GM21447 (cell line): ENCODE measurements at regions not wholly inside any gene's neighbourhood (a gene's known extent, or its start where the extent isn't known, plus 50 kb on each side); places are given as distances from the start of the nearest gene placed in this dataset.

Source experiments
- ATAC-seq: cut with Tn5 transposase; IDR thresholded peaks from one replicate; pipeline ENCODE4 v1.9.1; 2021; ENCODE audit not compliant: unreplicated experiment

DNA sequence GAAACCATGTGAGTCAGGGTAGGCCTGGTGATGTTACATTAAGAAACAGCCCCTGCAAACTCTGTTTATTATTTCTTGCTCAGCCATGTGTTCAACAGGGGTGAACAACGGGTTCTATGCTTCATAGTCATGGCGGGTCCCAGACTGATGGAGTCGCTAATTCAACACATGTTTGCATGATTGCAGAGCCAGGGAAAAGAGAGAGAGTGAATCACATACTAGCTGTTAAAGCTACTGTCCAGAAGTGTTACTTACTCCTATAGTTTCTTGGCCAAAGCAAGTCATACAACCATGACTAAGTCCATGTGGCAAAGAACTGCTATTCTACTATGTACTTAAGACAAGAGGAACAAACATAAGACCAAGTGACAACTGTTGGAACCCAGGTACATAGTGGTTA is 241.2 kb upstream of the SKOR2 start:
- ATAC-seq, result no peak

DNA sequence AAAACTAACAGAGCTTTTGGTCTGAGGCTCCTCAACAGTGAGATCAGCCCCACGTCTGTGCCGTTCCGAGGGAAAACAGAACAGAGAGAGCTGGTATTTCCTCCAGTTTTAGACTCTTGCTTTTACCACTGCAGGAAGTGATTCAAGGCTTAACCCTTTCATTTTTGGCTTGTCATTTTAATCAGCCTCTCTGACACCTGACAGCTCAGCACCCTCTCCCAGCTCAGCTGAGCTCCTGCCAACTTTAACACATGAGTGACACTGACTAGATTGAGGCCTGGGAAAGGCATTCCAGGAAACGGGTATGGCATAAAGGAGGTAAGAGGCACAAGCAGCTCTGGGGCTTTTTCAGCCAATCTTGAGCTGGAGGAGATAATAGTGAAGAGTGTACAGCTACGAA is 239.4 kb upstream of the SKOR2 start:
- no peak for ATAC-seq

DNA sequence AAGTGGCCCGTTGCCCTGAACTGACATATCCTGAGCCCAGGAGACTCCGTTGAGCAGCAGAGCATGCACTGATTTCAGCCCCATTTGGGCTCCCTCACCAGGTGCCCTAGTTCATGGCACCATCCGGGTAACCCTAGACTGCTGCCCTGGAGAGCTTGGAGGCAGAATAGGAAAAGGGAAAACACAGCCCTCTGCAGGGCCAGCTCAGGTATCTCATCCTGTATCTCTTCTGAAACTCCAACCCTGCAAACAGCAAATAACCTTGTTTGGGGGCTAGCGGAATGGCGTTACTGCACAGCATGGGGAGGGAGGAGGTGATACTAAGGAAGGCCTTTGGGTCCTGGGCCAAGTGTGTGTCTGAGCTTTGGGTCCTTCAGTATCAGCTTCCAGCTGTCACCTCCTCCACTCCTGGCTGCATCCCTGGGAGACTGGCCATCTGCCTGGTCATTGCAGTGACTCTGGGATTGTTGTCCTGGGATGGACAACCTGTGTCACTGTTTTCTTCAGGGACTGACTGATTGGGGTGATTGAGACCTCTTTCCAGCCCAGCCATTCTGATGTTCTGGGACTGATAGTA is 233.8 kb upstream of the SKOR2 start:
- no peak for ATAC-seq

DNA sequence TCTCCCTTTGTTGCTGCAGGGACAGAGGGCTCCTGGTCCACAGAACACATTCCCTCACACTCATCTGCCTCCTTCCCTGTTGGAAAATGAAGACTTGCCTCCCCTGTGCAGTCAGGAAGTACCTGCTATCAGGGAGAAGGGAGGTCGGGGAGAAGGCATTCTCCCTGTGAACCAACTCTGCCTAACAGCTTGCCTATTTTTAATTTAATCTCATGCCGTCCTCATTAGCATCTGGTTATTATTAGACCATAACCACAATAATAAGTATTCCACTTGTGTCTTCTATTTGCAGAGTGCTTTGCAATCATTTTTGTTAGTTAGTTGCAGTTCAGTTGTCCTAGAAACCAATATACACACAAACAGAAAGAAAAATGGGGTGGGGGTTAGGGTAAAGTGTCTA is 232.6 kb upstream of the SKOR2 start:
- no peak for ATAC-seq

DNA sequence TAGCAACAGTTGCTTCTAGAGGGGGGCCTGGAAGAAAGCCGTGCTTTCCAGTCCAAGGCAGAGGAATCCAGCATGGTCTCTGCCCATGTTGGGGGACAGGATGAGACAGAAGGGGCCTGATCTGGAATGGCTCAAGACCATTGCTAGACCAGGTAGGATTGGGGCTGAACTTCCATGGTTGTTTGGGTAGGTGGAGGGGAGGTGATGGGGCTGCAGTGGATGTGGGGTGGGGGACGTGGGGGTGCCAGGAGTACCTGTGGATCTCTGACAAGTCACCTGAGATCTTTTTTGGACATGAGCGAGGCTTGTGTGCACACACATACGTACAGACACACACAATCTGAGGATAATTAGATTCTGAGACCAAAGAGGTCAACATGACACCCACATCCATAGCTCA is 228.7 kb upstream of the SKOR2 start:
- no peak for ATAC-seq

DNA sequence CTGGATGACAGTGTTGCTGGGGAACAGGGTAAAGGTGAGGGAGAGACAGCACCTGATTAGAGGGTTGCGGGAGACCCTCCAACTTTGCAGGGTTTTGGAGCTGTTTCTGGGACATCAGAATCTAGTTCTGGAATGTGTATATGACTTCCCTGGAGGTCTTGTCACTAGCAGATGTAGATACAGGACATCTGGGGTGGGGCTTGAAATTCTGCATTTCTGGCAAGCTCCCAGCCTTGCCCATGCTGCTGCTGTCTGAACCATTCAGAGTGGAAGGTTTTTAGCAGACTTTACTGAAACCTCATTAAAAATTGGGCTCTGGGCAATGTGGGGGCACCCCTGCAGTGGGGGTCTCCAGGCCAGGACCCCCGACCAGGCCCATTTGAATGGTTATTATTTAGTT is 220.3 kb upstream of the SKOR2 start:
- ATAC-seq, result no peak

DNA sequence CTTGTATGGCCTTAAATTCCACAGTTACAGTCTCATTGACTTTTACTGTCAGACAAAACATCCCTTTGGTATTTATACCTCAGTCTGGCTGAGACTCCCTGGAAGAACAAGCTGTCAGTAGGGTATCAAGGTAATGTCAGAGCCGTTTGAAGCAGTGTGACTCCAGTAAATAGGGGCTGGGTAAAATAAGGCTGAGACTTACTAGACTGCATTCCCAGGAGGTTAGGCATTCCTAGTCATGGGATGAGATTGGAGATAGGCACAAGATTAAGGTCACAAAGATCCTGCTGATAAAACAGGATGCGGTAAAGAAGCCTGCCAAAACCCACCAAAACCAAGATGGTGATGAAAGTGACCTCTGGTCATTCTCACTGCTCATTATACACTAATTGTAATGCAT is 219.5 kb upstream of the SKOR2 start:
- ATAC-seq, result no peak

DNA sequence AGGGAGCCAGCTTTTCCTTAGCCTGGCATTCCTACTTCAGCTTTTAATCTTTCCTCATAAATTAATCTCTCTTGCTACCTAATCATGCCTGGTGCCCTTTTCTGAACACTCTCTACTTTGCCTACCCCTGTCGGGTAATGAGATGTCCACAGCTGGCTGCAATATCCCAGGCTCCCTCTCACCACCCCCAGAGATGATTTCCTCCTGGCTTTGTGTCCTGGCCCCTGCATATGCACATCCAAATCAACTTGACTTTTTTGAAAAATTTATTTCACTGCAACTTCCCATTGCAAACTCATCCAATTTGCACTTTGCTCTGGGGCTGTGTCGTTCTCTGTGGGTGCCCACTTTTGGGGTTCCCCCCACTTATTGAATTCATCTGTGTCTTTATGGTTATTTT is 218.1 kb upstream of the SKOR2 start:
- ATAC-seq, result no peak

DNA sequence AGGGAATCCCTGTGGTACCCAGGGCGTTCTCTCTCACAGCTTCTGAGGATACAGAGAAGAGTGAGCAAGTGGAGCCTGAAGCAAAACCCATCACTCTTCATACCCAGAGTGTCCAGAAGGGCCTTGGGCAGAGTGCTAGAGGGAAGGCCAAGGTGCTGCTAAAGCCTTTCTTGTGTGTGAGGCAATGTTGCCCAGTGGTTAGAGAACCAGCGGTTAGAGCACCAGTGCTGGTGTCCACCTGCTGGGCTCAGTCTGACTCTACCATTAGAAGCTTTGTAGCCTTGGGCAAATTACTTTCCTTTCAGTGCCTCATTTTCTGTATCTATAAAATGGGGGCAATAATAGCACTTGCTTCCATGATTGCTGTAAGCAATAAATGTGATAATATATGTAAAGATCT is 210.5 kb upstream of the SKOR2 start:
- no peak for ATAC-seq

DNA sequence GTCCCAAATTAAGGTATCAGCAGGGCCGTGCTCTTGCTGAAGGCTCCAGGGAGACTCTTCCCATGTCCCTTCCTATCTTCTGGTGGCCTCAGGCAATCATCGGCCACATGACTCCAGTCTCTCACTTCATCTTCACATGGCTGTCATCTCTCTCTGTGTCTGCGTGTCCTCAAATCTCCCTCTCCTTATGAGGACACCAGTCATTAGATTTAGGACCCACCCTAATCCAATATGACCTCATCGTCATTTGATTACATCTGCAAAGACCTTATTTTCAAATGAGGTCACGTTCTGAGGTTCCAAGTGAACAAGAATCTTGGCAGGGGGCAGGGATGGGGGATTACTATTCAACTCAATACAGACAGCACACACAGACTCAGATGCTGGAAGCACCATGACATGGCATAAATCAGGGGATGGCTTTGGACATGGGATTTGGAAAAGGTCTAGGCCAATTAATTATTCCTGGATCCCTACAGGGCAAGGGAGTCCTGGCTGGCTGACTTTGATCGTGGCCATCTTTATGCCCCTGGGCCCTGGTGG is 210.0 kb upstream of the SKOR2 start:
- no peak for ATAC-seq

DNA sequence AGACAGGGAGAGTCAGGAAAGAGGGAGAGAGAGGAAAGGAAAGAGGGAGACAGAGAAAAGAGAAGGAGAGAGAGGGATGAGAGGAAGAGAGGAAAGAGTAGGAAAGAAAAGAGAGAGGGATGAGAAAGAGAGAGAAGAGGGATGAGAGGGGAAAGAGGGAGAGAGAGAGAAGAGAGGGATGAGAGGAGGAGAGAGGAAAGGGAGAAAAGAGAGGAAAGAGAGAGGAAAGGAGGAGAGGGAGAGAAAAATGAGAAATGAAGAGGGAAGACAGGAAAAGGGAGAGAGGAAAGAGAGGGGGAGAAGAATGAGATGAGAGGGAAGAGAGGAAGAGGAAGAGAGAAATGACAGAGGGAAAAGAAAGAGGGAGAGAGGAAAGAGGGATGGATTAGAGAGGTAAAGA is 207.0 kb upstream of the SKOR2 start:
- no peak for ATAC-seq

DNA sequence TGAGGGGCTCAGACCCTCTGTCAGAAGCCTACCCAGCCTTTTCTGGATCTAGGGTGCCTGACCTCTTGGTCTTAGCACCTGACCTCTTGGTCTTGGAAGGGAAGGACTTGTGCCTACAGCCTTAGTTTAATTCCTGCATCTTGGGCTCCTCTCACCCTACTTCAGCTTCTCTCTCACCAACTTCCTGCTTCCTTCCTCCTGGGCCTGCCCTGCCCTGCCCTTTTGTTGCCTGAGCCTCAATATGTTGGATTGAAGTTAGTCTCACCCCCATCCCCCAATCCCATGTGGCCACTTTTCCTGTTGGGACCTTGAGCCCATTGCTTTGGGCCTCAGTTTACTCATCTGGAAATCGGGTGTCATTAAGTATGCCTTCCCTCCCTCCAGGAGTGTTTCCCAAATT is 206.2 kb upstream of the SKOR2 start:
- ATAC-seq, result no peak

DNA sequence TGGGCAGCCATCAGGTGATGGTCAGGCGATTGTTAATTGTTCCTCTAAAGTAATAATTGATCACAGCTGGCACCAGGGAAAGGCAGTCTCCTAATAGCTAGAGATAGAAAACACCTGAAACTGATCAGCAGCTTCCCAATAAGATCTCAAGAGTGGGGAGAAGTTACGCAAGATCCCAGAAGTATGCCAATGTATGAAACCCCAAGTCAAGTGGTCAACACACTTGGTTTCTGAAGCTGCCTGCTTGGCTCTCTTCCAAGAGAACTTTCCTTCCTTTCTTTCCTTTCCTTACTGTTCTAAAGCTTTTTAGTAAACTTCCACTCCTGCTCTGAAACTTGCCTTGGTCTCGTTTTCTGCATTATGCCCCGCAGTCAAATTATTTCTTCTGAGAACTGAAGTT is 201.6 kb upstream of the SKOR2 start:
- no peak for ATAC-seq

DNA sequence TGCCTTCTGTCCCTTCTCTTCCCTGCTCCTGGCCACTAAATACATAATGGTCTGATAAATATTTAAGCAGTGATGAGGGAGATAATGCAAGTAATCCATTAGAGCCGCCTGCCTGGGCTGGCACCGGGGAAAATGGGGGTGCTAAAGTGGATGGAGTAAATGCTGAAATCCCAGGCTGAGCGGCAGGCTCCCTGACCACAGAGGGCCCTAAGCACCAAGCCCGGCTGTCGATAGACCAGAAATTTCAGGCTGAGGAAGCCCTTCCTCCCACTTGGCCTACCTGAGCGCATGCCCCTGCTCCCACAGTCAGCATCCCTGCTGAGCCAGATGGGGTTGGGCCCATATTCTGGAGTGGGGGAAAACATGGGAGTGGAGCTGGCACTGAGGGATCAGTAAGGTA is 197.5 kb upstream of the SKOR2 start:
- ATAC-seq, result no peak

DNA sequence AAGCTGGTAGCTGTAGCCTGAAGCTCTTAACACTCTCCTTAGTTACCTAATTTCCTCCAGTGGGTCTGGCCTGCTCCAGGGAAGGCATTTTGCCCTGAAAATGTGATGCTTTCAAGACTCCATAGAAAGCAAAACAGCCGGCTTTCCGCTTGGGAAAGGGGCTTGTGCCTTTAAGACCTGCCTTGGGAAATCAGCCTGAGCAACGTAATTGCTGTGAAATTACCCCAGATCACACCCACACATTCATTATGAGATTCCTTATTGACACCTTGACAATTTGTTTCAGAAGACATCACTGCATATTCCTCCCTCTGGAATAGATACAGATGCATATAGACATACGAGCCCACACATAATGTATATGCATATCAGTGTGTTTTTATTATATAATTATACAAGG is 190.5 kb upstream of the SKOR2 start:
- ATAC-seq, result no peak

DNA sequence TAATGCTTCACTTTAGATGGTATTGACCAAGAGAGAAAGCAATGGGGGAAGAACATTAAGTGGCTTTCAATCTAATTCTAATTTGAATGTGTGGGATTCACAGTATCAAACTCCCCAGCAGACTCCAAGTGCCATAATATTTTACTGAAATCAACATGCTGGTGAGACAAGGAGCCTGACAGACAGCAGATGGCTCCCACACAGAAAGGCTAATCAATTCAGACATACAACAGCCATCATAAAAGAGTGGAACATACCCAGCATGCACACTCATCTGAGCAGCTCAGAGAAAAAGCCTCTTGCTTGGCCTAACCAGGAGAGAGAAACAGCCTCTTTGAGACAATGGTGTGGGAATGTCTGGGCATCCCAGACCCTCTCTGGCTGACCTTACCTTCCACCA is 186.5 kb upstream of the SKOR2 start:
- ATAC-seq, result no peak

DNA sequence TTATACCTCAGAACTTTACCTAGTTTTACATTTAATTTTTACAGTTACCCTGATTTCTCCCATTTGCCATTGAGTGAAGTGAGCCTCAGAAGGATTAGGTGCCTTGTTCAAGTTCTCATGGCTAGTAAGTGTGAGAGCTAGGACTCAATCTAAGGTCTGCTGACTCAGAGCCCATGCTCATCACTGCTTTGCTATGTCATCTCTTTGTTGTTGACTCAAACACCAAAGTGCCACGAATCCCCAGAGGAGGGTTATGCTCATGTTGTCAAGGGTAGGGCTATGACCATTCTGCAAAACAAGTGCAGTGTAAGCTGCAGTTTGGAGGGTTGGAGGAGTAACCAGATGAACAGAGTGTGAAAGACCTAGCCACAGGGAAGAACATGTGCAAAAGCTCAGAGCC is 185.4 kb upstream of the SKOR2 start:
- ATAC-seq, result no peak

DNA sequence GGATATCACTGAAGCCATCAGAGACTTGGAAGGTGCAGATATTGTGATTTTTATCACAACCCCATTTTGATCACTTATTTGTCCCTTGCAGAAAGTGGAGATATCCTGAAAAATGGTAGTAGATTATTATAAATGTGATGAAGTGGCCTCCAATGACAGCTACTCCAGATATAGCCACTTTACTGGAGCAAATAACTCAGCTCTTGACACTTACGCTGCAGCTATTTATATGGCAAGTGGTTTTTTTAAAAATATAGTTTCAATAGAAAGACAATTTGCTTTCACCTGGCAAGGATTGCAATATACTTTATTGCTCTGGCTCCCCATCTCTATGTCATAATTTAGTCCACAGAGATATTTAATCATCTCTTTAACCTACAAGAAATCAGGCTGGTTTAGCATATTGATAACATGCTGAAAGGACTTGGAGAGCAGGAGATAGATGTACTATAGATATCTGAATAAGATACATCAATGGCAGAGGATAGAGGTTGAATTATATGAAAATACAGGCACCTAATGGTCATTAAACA is 182.8 kb upstream of the SKOR2 start:
- no peak for ATAC-seq

DNA sequence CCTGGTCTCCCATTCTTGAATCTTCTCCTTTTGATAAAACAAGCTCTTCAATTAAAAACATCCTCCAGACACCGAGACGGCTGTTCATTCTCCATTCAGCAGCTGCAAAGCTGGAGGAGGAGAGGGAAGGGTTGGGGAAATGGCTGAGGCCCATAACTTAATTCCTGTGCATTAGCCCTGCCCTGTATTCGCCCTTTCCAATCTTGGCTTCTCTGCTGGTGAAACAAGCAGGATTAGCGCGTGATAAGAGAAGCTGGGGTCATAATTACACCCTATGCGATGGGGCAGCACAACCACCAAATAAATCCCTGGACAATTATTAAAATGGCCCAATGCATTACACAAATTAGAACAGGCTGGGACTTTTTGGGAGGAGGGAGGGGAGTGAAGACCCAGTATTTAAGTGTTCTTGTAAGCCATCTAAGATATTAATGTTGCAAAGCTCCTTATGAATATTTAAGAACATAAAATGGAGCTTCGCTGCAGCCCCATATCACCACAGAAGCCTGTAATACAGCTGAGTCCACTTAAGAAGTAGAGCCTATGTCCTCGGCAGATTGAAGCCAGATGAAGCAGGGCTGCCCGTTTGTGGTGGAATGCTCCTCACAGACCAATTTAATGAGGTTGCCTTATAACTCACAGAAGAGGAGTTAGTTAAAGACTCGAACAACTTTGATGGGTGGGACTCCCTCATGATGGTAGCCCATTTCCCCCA is 176.6 kb upstream of the SKOR2 start:
- no peak for ATAC-seq

DNA sequence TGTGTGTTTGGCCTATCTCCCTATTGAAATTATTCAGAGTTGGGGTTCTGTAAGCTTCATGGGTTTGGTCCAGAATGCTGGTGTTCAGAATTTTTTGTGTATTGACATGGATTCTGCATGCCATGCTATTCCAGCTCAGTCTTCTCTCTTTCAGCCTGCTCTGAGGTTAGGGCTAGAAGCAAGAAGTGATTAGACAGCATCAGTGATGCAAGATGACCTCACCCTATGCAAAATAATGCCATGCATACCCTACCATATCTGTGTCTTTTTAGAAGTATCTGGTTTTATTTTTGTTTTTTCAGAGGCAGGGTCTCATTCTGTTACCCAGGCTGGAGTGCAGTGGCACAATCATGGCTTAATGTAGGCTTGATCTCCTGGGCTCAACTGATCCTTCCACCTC is 175.6 kb upstream of the SKOR2 start:
- no peak for ATAC-seq

DNA sequence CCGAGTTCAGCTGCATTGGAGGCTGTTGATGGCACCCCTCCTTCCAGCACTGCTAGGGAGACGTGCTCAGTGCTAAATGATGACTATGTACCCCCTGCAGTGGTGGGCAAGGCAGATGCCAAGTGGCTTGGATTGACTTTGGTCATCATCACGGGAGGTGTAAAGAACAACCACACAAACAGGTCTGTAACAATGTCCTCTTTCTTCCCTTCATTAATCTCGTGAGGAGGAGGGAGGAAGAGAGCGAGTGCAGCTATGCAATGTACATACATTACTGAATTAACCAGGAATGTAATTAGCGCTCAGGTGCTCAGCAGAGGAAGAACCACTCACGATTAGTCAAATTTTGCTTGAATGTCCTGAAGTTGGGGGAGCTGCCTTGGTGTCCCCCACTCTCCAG is 173.9 kb upstream of the SKOR2 start:
- ATAC-seq, result no peak

DNA sequence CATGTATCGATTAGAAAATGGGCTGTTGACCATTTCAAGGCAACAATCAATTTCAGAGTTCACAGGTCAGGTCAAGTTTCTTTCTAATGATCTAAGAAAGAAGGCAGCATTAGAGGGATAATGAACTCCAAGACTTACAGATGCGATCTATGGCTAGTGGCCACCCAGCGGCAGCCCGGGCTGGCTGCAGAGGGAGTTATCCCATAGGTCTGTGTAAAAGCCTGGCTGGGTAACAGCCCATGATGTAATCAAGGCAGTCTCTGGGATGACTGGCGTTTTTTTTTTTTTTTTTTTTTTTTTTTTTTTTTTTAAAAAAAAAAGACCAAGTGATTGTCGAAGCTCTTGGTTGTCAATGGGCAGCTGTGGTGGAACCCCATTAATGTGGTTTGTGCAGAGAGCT is 171.1 kb upstream of the SKOR2 start:
- no peak for ATAC-seq

DNA sequence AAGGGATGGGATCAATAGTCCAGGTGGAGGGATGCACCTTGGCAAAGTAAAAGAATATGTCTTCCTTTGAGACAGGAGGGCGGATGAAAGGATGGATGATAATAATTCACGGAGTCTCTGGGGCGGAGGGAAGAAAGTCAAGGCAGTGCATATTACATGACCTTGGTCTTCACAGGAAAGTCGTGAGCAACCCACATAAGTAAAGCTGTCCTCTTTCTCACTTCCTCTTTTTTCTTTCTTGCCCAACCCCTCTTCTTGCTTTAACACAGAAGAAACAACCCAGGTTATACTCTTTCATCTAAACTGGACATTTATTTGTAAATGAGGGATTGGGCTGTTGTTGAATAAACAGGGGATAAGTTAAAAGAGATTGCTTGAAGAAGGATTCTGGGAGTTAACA is 168.7 kb upstream of the SKOR2 start:
- peak; percentile 73 for ATAC-seq
